CD8-positive, alpha-beta memory T cell (primary cell): ENCODE measurements at regions not wholly inside any gene's neighbourhood (a gene's known extent, or its start where the extent isn't known, plus 50 kb on each side); places are given as distances from the start of the nearest gene placed in this dataset.

Source experiments
- CTCF ChIA-PET: fragments of 350-600 bp; sonication (Branson Sonifier 250); formaldehyde crosslinking; loops from one replicate; lab custom pipeline; 2021; ENCODE audit warnings: antibody characterized with exemption; lab: Charles Lee
- POLR2A ChIA-PET: fragments of 350-600 bp; sonication (Branson Sonifier 250); formaldehyde crosslinking; loops from one replicate; lab custom pipeline; 2021; ENCODE audit warnings: antibody characterized with exemption; lab: Charles Lee
- DNase-seq, 5 donors: peaks; one replicate each; pipeline versions ENCODE4 v3.0.0 to v3.0.0-alpha.2; 2020 to 2022; ENCODE audit warnings: mixed read lengths in 1 of 5
- H3K27ac ChIP-seq: one replicate; pipeline ENCODE4 v1.7.0; 2013; ENCODE audit warnings: low read depth, mild to moderate bottlenecking, low read length, moderate library complexity
- H3K27me3 ChIP-seq: 2 replicates; pipeline ENCODE4 v1.7.0; 2013; ENCODE audit warnings: low read length, mild to moderate bottlenecking; ENCODE audit not compliant: insufficient read depth, poor library complexity, severe bottlenecking
- H3K36me3 ChIP-seq: 2 replicates; pipeline ENCODE4 v1.7.0; 2013; ENCODE audit warnings: mild to moderate bottlenecking, low read length, moderate library complexity; ENCODE audit not compliant: insufficient read depth
- H3K4me1 ChIP-seq: 2 replicates; pipeline ENCODE4 v1.7.0; 2013; ENCODE audit warnings: mild to moderate bottlenecking, low read length, moderate library complexity; ENCODE audit not compliant: insufficient read depth
- H3K4me3 ChIP-seq: 2 replicates; pipeline ENCODE4 v1.7.0; 2013; ENCODE audit warnings: mild to moderate bottlenecking, low read length
- H3K9me3 ChIP-seq: 2 replicates; pipeline ENCODE4 v1.7.0; 2013; ENCODE audit warnings: mild to moderate bottlenecking, low read length
- H3K27ac Mint-ChIP-seq, 8 donors: one replicate each; pipeline ENCODE4 v1.8.0; 2020 to 2021; ENCODE audit warnings: mixed read lengths in 8 of 8, mild to moderate bottlenecking in 6 of 8, inconsistent platforms in 3 of 8, moderate library complexity in 3 of 8
- H3K27me3 Mint-ChIP-seq, 2 donors: one replicate each; pipeline ENCODE4 v1.8.0; 2020 to 2021; ENCODE audit warnings: mixed read lengths in 2 of 2, mild to moderate bottlenecking in 1 of 2, moderate library complexity in 1 of 2
- H3K36me3 Mint-ChIP-seq, 3 donors: one replicate each; pipeline ENCODE4 v1.8.0; 2020 to 2021; ENCODE audit warnings: mixed read lengths in 3 of 3, inconsistent platforms in 1 of 3, mild to moderate bottlenecking in 1 of 3
- H3K4me1 Mint-ChIP-seq, 3 donors: one replicate each; pipeline ENCODE4 v1.8.0; 2020 to 2021; ENCODE audit warnings: mixed read lengths in 3 of 3, inconsistent platforms in 1 of 3, mild to moderate bottlenecking in 1 of 3
- H3K4me3 Mint-ChIP-seq, 7 donors: one replicate each; pipeline ENCODE4 v1.8.0; 2020 to 2021; ENCODE audit warnings: mixed read lengths in 7 of 7, mild to moderate bottlenecking in 6 of 7, moderate library complexity in 4 of 7, inconsistent platforms in 2 of 7
- H3K9me3 Mint-ChIP-seq, 5 donors: one replicate each; pipeline ENCODE4 v1.8.0; 2020 to 2022; ENCODE audit warnings: mixed read lengths in 5 of 5, mild to moderate bottlenecking in 3 of 5, moderate library complexity in 2 of 5, inconsistent platforms in 1 of 5

- no peak for DNase-seq
- no peak overlapping the region for H3K4me3 ChIP-seq
- H3K27ac ChIP-seq = no peak overlapping the region
- peaks cover 10 to 39% of the 10 kb centered on the region in 2 donors for H3K27me3 Mint-ChIP-seq
- no peaks in the 10 kb centered on the region for H3K27me3 ChIP-seq
- H3K27ac Mint-ChIP-seq = no peak overlapping the region
- H3K4me1 ChIP-seq = no peaks in the 10 kb centered on the region
- POLR2A ChIA-PET = no interaction called here
- H3K36me3 ChIP-seq = no peaks in the 10 kb centered on the region
- CTCF ChIA-PET = no interaction called here
- peaks cover 0 to 6% (median 2%) of the 10 kb centered on the region in 5 donors for H3K9me3 Mint-ChIP-seq
- peaks cover 5% of the 10 kb centered on the region for H3K9me3 ChIP-seq
- no peak overlapping the region for H3K4me3 Mint-ChIP-seq
- H3K36me3 Mint-ChIP-seq = no peaks in the 10 kb centered on the region
- H3K4me1 Mint-ChIP-seq = no peaks in the 10 kb centered on the region
Observed at GRCh38 chr12:124230117-124230757, 64.7 kb upstream of the RFLNA start.

DNA sequence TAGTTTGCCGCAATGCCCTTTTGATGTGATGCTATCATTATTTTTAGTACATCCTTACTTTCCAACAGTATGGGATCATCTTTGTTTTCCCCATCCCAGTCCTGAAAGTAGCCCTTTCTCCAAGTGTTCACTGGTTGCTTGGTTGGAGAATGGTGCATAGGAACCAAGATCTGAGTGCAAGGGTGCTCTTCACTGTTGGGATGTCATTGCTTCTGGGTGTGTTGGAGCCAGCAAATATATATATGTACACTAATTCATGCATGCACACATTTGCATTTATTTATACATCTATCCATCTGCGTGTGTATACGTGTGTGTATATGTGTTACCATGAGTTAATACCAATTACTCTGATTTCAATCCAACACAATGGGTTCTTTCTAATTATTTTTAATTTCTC is 64.1 kb upstream of the RFLNA start:
- Mint-ChIP-seq H3K4me1 (no peaks in the 10 kb centered on the region), H3K9me3 (peaks cover 0 to 6% (median 2%) of the 10 kb centered on the region in 5 donors), H3K27me3 (peaks cover 10 to 34% of the 10 kb centered on the region in 2 donors), H3K4me3 (no peak overlapping the region), H3K27ac (no peak overlapping the region), H3K36me3 (no peaks in the 10 kb centered on the region)
- Histone ChIP-seq H3K36me3 (no peaks in the 10 kb centered on the region), H3K27me3 (no peaks in the 10 kb centered on the region), H3K27ac (no peak overlapping the region), H3K9me3 (peaks cover 5% of the 10 kb centered on the region), H3K4me3 (no peak overlapping the region), H3K4me1 (no peaks in the 10 kb centered on the region)
- no peak for DNase-seq
- ChIA-PET CTCF (no interaction called here), POLR2A (no interaction called here)

DNA sequence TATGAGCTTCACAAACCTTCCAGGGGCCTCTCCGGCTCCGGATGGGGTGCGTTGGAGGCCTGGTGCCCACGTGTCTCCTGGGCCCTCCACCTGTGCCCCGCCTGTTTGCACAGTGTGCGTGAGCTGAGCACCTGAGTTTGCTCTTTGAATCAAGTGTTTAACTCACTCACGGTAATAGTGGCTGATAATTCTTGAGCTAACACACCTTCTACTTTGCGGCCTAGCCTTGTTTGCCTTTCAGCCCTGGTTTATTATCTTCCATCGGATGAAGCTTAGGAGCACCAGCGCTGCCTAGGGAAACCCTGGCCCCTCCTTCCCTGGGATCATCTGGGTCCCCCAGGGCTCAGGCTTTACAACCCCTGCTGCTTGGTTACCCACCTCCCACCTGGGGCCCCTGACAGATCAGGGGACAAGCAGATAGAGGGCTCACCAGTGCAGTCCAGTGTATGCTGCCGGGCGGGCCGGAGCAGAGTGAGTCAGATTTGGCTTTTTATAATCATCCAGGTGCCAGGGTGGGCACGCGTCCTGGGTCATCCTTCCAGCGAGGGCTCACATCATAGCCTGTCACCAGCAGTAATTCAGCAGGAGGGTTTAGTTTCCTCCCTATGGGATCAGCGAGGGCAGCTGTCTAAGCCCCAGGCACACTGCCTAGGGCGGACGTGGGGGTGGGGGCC is 62.8 kb upstream of the RFLNA start:
- Histone ChIP-seq H3K4me1 (no peaks in the 10 kb centered on the region), H3K36me3 (no peaks in the 10 kb centered on the region), H3K27me3 (no peaks in the 10 kb centered on the region), H3K27ac (no peak overlapping the region), H3K9me3 (peaks cover 5% of the 10 kb centered on the region), H3K4me3 (no peak overlapping the region)
- Mint-ChIP-seq H3K36me3 (no peaks in the 10 kb centered on the region), H3K27me3 (peaks cover 10 to 28% of the 10 kb centered on the region in 2 donors), H3K9me3 (peaks cover 0 to 5% (median 2%) of the 10 kb centered on the region in 5 donors), H3K27ac (no peak overlapping the region), H3K4me3 (no peak overlapping the region), H3K4me1 (no peaks in the 10 kb centered on the region)
- ChIA-PET POLR2A (no interaction called here), CTCF (interaction anchor here (1.0 kb wide), 1 partner anchor 22 kb away, joined by 3 read pairs; no protein-coding TSS in a partner anchor)
- DNase-seq = no peak

DNA sequence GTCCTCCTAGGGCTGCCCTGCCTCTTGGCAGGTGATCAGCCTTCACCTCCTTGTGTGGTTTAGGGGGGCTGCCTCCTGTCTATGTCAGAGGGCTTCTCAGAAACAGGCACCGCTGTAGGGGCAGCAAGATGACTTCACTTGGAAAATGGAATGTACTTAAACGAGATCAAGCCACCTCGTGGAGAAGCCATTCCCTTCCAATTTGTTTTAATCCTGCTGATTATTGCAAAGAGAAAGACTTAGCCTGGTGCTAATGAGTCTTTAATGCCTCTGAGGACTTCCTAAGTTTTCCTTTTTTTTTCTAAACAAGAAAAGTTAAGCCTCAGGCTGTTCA is 62.3 kb upstream of the RFLNA start:
- Histone ChIP-seq H3K4me1 (no peaks in the 10 kb centered on the region), H3K36me3 (no peaks in the 10 kb centered on the region), H3K9me3 (peaks cover 5% of the 10 kb centered on the region), H3K27ac (no peak overlapping the region), H3K27me3 (no peaks in the 10 kb centered on the region), H3K4me3 (no peak overlapping the region)
- no peak for DNase-seq
- Mint-ChIP-seq H3K27me3 (peaks cover 10 to 26% of the 10 kb centered on the region in 2 donors), H3K9me3 (peaks cover 0 to 5% (median 2%) of the 10 kb centered on the region in 5 donors), H3K4me3 (no peak overlapping the region), H3K4me1 (no peaks in the 10 kb centered on the region), H3K27ac (no peak overlapping the region), H3K36me3 (no peaks in the 10 kb centered on the region)
- POLR2A ChIA-PET = no interaction called here
- CTCF ChIA-PET = interaction anchor here (1.0 kb wide), 1 partner anchor 22 kb away, joined by 3 read pairs; no protein-coding TSS in a partner anchor

- Histone ChIP-seq H3K27me3 (no peaks in the 10 kb centered on the region), H3K27ac (no peak overlapping the region), H3K36me3 (no peaks in the 10 kb centered on the region), H3K4me3 (no peak overlapping the region), H3K4me1 (no peaks in the 10 kb centered on the region), H3K9me3 (peaks cover 5% of the 10 kb centered on the region)
- Mint-ChIP-seq H3K4me1 (no peaks in the 10 kb centered on the region), H3K4me3 (no peak overlapping the region), H3K36me3 (no peaks in the 10 kb centered on the region), H3K27ac (no peak overlapping the region), H3K27me3 (peaks cover 10 to 28% of the 10 kb centered on the region in 2 donors), H3K9me3 (peaks cover 0 to 5% (median 2%) of the 10 kb centered on the region in 5 donors)
- CTCF ChIA-PET = no interaction called here
- no peak for DNase-seq
- POLR2A ChIA-PET = no interaction called here
Observed at GRCh38 chr12:124233041-124233796, 61.7 kb upstream of the RFLNA start.

GRCh38 chr12:124233846-124234640 is 60.9 kb upstream of the RFLNA start:
- peaks cover 5% of the 10 kb centered on the region for H3K9me3 ChIP-seq
- no peak overlapping the region for H3K27ac Mint-ChIP-seq
- H3K27ac ChIP-seq = no peak overlapping the region
- DNase-seq = no peak
- no peaks in the 10 kb centered on the region for H3K36me3 ChIP-seq
- no peaks in the 10 kb centered on the region for H3K27me3 ChIP-seq
- H3K9me3 Mint-ChIP-seq = peaks cover 0 to 5% (median 2%) of the 10 kb centered on the region in 5 donors
- no peaks in the 10 kb centered on the region for H3K4me1 ChIP-seq
- no peaks in the 10 kb centered on the region for H3K36me3 Mint-ChIP-seq
- ChIA-PET POLR2A (no interaction called here), CTCF (no interaction called here)
- no peak overlapping the region for H3K4me3 Mint-ChIP-seq
- H3K4me3 ChIP-seq = no peak overlapping the region
- H3K4me1 Mint-ChIP-seq = no peaks in the 10 kb centered on the region
- H3K27me3 Mint-ChIP-seq = peaks cover 11 to 32% of the 10 kb centered on the region in 2 donors

DNA sequence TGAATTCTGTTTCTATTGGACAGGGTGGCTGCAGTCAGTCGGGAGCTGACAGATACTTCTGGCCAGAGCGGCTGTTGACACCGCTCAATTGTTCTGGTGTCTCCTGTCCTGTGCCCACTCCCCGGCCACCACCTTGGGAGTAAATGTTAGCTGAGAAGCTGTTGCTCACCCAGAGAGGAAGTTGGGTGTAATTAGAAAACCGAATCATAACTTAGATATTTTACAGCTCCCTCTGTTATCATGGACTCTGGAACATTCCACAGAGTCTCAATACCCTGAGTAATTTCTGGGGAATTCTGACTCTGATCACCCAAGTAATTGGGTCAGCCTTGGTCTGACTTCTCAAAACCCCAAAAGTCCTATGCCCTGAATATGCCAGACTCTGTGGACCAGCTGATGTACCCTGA is 58.3 kb upstream of the RFLNA start:
- CTCF ChIA-PET = no interaction called here
- Mint-ChIP-seq H3K9me3 (peaks cover 0 to 2% (median 0%) of the 10 kb centered on the region in 5 donors), H3K4me1 (no peaks in the 10 kb centered on the region), H3K27me3 (peaks cover 11 to 35% of the 10 kb centered on the region in 2 donors), H3K36me3 (peaks cover 0 to 4% (median 0%) of the 10 kb centered on the region in 3 donors), H3K27ac (no peak overlapping the region), H3K4me3 (no peak overlapping the region)
- no peak overlapping the region for H3K4me3 ChIP-seq
- no peaks in the 10 kb centered on the region for H3K27me3 ChIP-seq
- H3K9me3 ChIP-seq = no peaks in the 10 kb centered on the region
- no peak for DNase-seq
- H3K27ac ChIP-seq = no peak overlapping the region
- H3K4me1 ChIP-seq = no peaks in the 10 kb centered on the region
- no peaks in the 10 kb centered on the region for H3K36me3 ChIP-seq
- POLR2A ChIA-PET = no interaction called here
